Glutamatergic neuron (in vitro differentiated cells): ENCODE measurements at regions not wholly inside any gene's neighbourhood (a gene's known extent, or its start where the extent isn't known, plus 50 kb on each side); places are given as distances from the start of the nearest gene placed in this dataset.

Experiments used
- DNase-seq: peaks from one replicate; pipeline ENCODE4 v3.0.0; 2022
- H3K27ac Mint-ChIP-seq: one replicate; pipeline ENCODE4 v1.8.0; 2020; ENCODE audit warnings: mild to moderate bottlenecking, mixed read lengths, inconsistent platforms; ENCODE audit not compliant: unreplicated experiment
- H3K27me3 Mint-ChIP-seq: one replicate; pipeline ENCODE4 v1.8.0; 2020; ENCODE audit warnings: mild to moderate bottlenecking, moderate library complexity, mixed read lengths, inconsistent platforms; ENCODE audit not compliant: unreplicated experiment
- H3K36me3 Mint-ChIP-seq: one replicate; pipeline ENCODE4 v1.8.0; 2020; ENCODE audit warnings: mild to moderate bottlenecking, mixed read lengths, inconsistent platforms; ENCODE audit not compliant: unreplicated experiment
- H3K4me1 Mint-ChIP-seq: one replicate; pipeline ENCODE4 v1.8.0; 2020; ENCODE audit warnings: mild to moderate bottlenecking, low read depth, mixed read lengths, inconsistent platforms; ENCODE audit not compliant: unreplicated experiment
- H3K4me3 Mint-ChIP-seq: one replicate; pipeline ENCODE4 v1.8.0; 2020; ENCODE audit warnings: mild to moderate bottlenecking, mixed read lengths, inconsistent platforms; ENCODE audit not compliant: unreplicated experiment
- H3K9me3 Mint-ChIP-seq: one replicate; pipeline ENCODE4 v1.8.0; 2020; ENCODE audit warnings: mild to moderate bottlenecking, moderate library complexity, mixed read lengths, inconsistent platforms; ENCODE audit not compliant: unreplicated experiment
- TF ChIP-seq, protein P1 (sequence below): fragments of 200-600 bp; sonication (generic); IDR thresholded peaks from one replicate; pipeline ENCODE4 v1.5.0; 2021; ENCODE audit not compliant: partially characterized antibody, unreplicated experiment

- Mint-ChIP-seq H3K27me3 (peaks cover 6% of the 10 kb centered on the region), H3K9me3 (peaks cover 8% of the 10 kb centered on the region), H3K4me1 (peaks cover 17% of the 10 kb centered on the region), H3K4me3 (peak overlapping the region; percentile 56), H3K27ac (peak overlapping the region; percentile 97), H3K36me3 (no peaks in the 10 kb centered on the region)
- peak; percentile 64 for DNase-seq
- TF ChIP-seq, protein P1, sequence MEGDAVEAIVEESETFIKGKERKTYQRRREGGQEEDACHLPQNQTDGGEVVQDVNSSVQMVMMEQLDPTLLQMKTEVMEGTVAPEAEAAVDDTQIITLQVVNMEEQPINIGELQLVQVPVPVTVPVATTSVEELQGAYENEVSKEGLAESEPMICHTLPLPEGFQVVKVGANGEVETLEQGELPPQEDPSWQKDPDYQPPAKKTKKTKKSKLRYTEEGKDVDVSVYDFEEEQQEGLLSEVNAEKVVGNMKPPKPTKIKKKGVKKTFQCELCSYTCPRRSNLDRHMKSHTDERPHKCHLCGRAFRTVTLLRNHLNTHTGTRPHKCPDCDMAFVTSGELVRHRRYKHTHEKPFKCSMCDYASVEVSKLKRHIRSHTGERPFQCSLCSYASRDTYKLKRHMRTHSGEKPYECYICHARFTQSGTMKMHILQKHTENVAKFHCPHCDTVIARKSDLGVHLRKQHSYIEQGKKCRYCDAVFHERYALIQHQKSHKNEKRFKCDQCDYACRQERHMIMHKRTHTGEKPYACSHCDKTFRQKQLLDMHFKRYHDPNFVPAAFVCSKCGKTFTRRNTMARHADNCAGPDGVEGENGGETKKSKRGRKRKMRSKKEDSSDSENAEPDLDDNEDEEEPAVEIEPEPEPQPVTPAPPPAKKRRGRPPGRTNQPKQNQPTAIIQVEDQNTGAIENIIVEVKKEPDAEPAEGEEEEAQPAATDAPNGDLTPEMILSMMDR: no peak
Observed at GRCh38 chr9:129362287-129363000, 184.4 kb upstream of the IER5L start.

DNA sequence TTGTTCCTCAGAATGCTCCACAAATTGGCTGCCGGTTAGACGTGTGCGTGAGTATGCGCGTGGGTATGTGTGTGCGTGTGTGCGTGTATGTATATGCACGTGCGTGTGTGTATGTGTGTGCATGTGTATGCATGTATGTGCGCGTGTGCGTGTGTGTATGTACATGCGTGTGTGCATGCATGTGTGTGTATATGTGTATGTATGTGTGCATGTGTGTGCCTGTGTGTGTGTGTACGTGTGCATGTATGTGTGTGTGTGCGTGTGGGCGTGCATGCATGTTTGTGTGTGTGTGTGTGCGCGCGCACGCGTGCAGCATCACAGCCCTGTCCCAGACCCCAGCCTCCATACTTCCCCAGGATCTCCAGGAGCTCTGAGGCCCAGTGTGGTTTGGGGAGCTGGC is 183.1 kb upstream of the IER5L start:
- H3K36me3 Mint-ChIP-seq: no peaks in the 10 kb centered on the region
- H3K9me3 Mint-ChIP-seq: peaks cover 8% of the 10 kb centered on the region
- no peak for DNase-seq
- TF ChIP-seq, protein P1: no peak
- peak overlapping the region; percentile 7 for H3K27ac Mint-ChIP-seq
- H3K27me3 Mint-ChIP-seq: peaks cover 6% of the 10 kb centered on the region
- H3K4me1 Mint-ChIP-seq: peaks cover 17% of the 10 kb centered on the region
- H3K4me3 Mint-ChIP-seq: no peak overlapping the region

DNA sequence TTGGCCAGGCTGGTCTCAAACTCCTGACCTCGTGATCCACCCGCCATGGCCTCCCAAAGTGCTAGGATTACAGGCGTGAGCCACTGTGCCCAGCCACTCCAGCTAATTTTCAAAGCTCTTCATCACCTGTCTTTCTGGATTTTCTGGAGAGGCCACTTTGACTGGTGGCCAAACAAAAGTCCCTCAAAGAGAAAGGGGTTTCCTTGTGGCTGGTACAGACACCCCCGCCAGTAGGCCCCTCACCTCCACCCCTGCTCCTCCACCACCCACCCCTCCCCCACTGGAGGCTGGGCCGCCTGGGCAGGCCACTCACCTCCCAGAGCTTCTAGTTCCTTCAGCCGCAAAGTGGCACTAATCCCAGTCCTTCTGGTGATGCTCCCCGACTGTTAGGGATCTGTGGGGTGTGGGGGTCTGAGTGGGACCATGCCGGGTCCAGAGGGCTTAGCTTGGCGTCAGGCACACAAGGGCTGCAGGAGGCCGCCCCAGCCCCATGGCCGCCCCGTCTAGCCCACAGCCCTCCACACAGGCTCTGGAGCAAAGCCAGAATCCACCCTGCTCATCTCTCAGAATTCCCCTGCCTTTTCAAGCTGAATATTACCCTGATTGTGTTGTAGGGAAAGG is 182.0 kb upstream of the IER5L start:
- peaks cover 6% of the 10 kb centered on the region for H3K27me3 Mint-ChIP-seq
- H3K27ac Mint-ChIP-seq: no peak overlapping the region
- TF ChIP-seq, protein P1: no peak
- H3K4me1 Mint-ChIP-seq: peaks cover 17% of the 10 kb centered on the region
- H3K36me3 Mint-ChIP-seq: peaks cover 5% of the 10 kb centered on the region
- H3K9me3 Mint-ChIP-seq: peaks cover 14% of the 10 kb centered on the region
- no peak for DNase-seq
- H3K4me3 Mint-ChIP-seq: no peak overlapping the region

DNA sequence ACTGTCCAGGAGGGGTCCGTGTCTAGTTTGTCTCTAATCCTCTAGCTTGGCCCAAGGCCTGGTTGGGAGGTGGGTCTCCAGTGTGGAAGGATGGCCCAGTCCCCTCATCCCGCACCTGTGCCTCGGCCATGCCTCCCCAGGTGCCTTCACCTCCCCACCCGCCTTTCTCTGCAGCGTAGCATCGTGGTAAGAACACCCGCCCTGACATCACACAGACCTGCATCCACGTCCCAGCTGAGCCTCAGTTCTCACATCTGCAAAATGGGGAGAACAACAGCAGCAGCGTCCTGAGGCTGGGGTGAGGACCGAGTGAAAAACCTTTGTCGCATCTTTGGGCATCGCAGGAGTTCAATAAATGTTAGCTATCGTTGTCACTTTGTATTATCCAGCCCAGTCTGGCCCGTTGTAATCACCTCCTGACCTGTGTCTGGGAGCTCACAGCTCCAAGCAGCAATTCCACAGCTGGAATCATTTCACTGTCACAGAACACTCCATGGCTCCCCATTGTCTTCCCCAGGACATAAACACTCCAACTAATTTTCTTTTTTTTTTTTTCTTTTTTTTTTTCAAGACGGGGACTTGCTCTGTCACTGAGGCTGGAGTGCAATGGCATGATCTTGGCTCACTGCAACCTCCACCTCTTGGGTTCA is 181.2 kb upstream of the IER5L start:
- Mint-ChIP-seq H3K27me3 (peaks cover 6% of the 10 kb centered on the region), H3K4me3 (no peak overlapping the region), H3K36me3 (peaks cover 5% of the 10 kb centered on the region), H3K4me1 (peaks cover 17% of the 10 kb centered on the region), H3K9me3 (peaks cover 14% of the 10 kb centered on the region), H3K27ac (peak overlapping the region; percentile 22)
- TF ChIP-seq, protein P1: no peak
- DNase-seq: no peak
